Epithelial cell of proximal tubule (primary cell): ENCODE measurements at regions not wholly inside any gene's neighbourhood (a gene's known extent, or its start where the extent isn't known, plus 50 kb on each side); places are given as distances from the start of the nearest gene placed in this dataset.

Experiments used
- DNase-seq: peaks from one replicate; pipeline ENCODE4 v3.0.0-alpha.2; 2011; ENCODE audit warnings: low read depth
- H3K4me3 ChIP-seq: 2 replicates; pipeline ENCODE4 v1.5.1; 2011; ENCODE audit warnings: low read depth, mild to moderate bottlenecking, low read length
- TF ChIP-seq, protein P1 (sequence below): conservative IDR thresholded peaks from 2 replicates; pipeline ENCODE4 v1.5.1; 2012; ENCODE audit warnings: low read depth, mild to moderate bottlenecking, low read length

- no peak for DNase-seq
- no peak overlapping the region for H3K4me3 ChIP-seq
- TF ChIP-seq, protein P1, sequence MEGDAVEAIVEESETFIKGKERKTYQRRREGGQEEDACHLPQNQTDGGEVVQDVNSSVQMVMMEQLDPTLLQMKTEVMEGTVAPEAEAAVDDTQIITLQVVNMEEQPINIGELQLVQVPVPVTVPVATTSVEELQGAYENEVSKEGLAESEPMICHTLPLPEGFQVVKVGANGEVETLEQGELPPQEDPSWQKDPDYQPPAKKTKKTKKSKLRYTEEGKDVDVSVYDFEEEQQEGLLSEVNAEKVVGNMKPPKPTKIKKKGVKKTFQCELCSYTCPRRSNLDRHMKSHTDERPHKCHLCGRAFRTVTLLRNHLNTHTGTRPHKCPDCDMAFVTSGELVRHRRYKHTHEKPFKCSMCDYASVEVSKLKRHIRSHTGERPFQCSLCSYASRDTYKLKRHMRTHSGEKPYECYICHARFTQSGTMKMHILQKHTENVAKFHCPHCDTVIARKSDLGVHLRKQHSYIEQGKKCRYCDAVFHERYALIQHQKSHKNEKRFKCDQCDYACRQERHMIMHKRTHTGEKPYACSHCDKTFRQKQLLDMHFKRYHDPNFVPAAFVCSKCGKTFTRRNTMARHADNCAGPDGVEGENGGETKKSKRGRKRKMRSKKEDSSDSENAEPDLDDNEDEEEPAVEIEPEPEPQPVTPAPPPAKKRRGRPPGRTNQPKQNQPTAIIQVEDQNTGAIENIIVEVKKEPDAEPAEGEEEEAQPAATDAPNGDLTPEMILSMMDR, result no peak
Observed at GRCh38 chr6:51554029-51554428, 533.4 kb downstream of the PKHD1 start.

- no peak for DNase-seq
- H3K4me3 ChIP-seq, result no peak overlapping the region
- TF ChIP-seq, protein P1, result peak; percentile 48
Observed at GRCh38 chr6:51559059-51559458, 528.4 kb downstream of the PKHD1 start.

DNA sequence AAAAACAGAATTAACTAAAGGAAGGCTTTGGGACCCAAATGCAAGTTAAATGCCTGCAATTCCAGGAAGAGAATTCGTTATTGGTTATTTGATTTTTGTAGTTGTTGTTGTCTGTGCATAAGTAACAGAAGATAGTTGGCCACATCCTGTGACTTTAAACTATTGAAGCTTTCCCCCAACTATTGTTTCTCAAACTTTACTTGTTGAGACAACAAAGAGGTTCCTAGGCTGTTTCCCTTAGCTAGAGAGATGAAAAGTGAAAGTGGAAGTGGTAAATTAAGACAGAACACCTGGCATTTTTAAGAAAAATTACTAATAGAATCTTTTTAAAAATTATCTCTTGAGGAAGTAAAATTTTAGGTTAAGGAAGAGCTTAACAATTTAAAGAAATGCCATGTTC lies 525.2 kb downstream of the PKHD1 start:
- no peak for DNase-seq
- TF ChIP-seq, protein P1, result no peak
- no peak overlapping the region for H3K4me3 ChIP-seq
